ENCODE measurements at regions not wholly inside any gene's neighbourhood (a gene's known extent, or its start where the extent isn't known, plus 50 kb on each side); places are given as distances from the start of the nearest gene placed in this dataset.
"Not testable (repeated sequence)": the region's sequence is repeated elsewhere in the genome, so short reads cannot be mapped to it uniquely, and the experiment has no call there.

GRCh38 chr10:91091780-91092179 lies 128.7 kb upstream of the PCGF5 start:
- H3K18ac ChIP-seq (ENCODE audit: low read depth in 1 of 2, low read length in 2 of 2), result no peak overlapping the region
- H3K27me3 ChIP-seq (ENCODE audit: control insufficient read depth in 1 of 2, insufficient read depth in 1 of 2, low read length in 2 of 2), result no peaks in the 10 kb centered on the region
- no peak overlapping the region for H4K8ac ChIP-seq (ENCODE audit: low read length)
- no peak overlapping the region for H2BK5ac ChIP-seq (ENCODE audit: low read depth, low read length, poor library complexity, severe bottlenecking)
- no peak overlapping the region for H2BK12ac ChIP-seq (ENCODE audit: low read length in 2 of 2)
- no peak overlapping the region for H2AFZ ChIP-seq (ENCODE audit: low read depth, low read length)
- H3K23ac ChIP-seq (ENCODE audit: low read length in 2 of 2), result no peak overlapping the region
- 93% methylated on average over 2 of the region's 2 CpGs for WGBS
- no peak for DNase-seq
- peaks cover 7% of the 10 kb centered on the region for H3K9me3 ChIP-seq (ENCODE audit: control insufficient read depth, low read length)
- no peaks in the 10 kb centered on the region for H3K36me3 ChIP-seq (ENCODE audit: control insufficient read depth in 1 of 2, insufficient read depth in 2 of 2, low read depth in 1 of 2, low read length in 2 of 2)
- no peak overlapping the region for H3K27ac ChIP-seq (ENCODE audit: low read length, poor library complexity, severe bottlenecking)
- no peak overlapping the region for H3K9ac ChIP-seq (ENCODE audit: low read length)
- no peak overlapping the region for H3K4me3 ChIP-seq (ENCODE audit: insufficient read depth in 1 of 2, low read depth in 1 of 2, low read length in 2 of 2)
- no peak overlapping the region for H3K14ac ChIP-seq (ENCODE audit: low read length in 2 of 2)
- H2BK120ac ChIP-seq (ENCODE audit: low read depth, low read length), result no peak overlapping the region
- H3K4me1 ChIP-seq (ENCODE audit: control insufficient read depth, insufficient read depth, low read depth, low read length), result no peaks in the 10 kb centered on the region
- no peak overlapping the region for H3K4ac ChIP-seq (ENCODE audit: low read depth in 1 of 2, low read length in 2 of 2)
- H2AK5ac ChIP-seq (ENCODE audit: low read length, severe bottlenecking), result no peak overlapping the region
- H2BK15ac ChIP-seq (ENCODE audit: low read depth, poor library complexity, severe bottlenecking), result no peak overlapping the region
- H3K79me1 ChIP-seq (replicated peaks; ENCODE audit: low read length, poor library complexity, severe bottlenecking), result no peaks in the 10 kb centered on the region
- H3K4me2 ChIP-seq (ENCODE audit: low read length, poor library complexity, severe bottlenecking), result no peak overlapping the region
- no peak overlapping the region for H4K91ac ChIP-seq (ENCODE audit: low read length)

GRCh38 chr10:91096274-91096673 lies 124.2 kb upstream of the PCGF5 start:
- no peak overlapping the region for H4K91ac ChIP-seq (ENCODE audit: low read length)
- H2AK5ac ChIP-seq (ENCODE audit: low read length, severe bottlenecking), result no peak overlapping the region
- DNase-seq, result no peak
- no peak overlapping the region for H3K9ac ChIP-seq (ENCODE audit: low read length)
- no peak overlapping the region for H3K23ac ChIP-seq (ENCODE audit: low read length in 2 of 2)
- H3K18ac ChIP-seq (ENCODE audit: low read depth in 1 of 2, low read length in 2 of 2), result no peak overlapping the region
- 31% methylated on average over 1 of the region's 3 CpGs for WGBS
- H4K8ac ChIP-seq (ENCODE audit: low read length), result no peak overlapping the region
- no peak overlapping the region for H2BK120ac ChIP-seq (ENCODE audit: low read depth, low read length)
- H3K27ac ChIP-seq (ENCODE audit: low read length, poor library complexity, severe bottlenecking), result no peak overlapping the region
- H2BK15ac ChIP-seq (ENCODE audit: low read depth, poor library complexity, severe bottlenecking), result no peak overlapping the region
- H3K36me3 ChIP-seq (ENCODE audit: control insufficient read depth in 1 of 2, insufficient read depth in 2 of 2, low read depth in 1 of 2, low read length in 2 of 2), result no peaks in the 10 kb centered on the region
- H3K4ac ChIP-seq (ENCODE audit: low read depth in 1 of 2, low read length in 2 of 2), result no peak overlapping the region
- H3K4me1 ChIP-seq (ENCODE audit: control insufficient read depth, insufficient read depth, low read depth, low read length), result no peaks in the 10 kb centered on the region
- peaks cover 25% of the 10 kb centered on the region for H3K9me3 ChIP-seq (ENCODE audit: control insufficient read depth, low read length)
- H3K27me3 ChIP-seq (ENCODE audit: control insufficient read depth in 1 of 2, insufficient read depth in 1 of 2, low read length in 2 of 2), result no peaks in the 10 kb centered on the region
- no peak overlapping the region for H2BK5ac ChIP-seq (ENCODE audit: low read depth, low read length, poor library complexity, severe bottlenecking)
- H2BK12ac ChIP-seq (ENCODE audit: low read length in 2 of 2), result no peak overlapping the region
- no peak overlapping the region for H3K14ac ChIP-seq (ENCODE audit: low read length in 2 of 2)
- no peak overlapping the region for H3K4me3 ChIP-seq (ENCODE audit: insufficient read depth in 1 of 2, low read depth in 1 of 2, low read length in 2 of 2)
- H3K4me2 ChIP-seq (ENCODE audit: low read length, poor library complexity, severe bottlenecking), result no peak overlapping the region
- H3K79me1 ChIP-seq (replicated peaks; ENCODE audit: low read length, poor library complexity, severe bottlenecking), result no peaks in the 10 kb centered on the region
- no peak overlapping the region for H2AFZ ChIP-seq (ENCODE audit: low read depth, low read length)

GRCh38 chr10:91097313-91097712 lies 123.2 kb upstream of the PCGF5 start:
- Histone ChIP-seq H3K18ac (ENCODE audit: low read depth in 1 of 2, low read length in 2 of 2) (no peak overlapping the region), H3K23ac (ENCODE audit: low read length in 2 of 2) (no peak overlapping the region), H3K36me3 (ENCODE audit: control insufficient read depth in 1 of 2, insufficient read depth in 2 of 2, low read depth in 1 of 2, low read length in 2 of 2) (no peaks in the 10 kb centered on the region), H3K14ac (ENCODE audit: low read length in 2 of 2) (no peak overlapping the region), H2BK120ac (ENCODE audit: low read depth, low read length) (no peak overlapping the region), H2BK12ac (ENCODE audit: low read length in 2 of 2) (no peak overlapping the region), H4K8ac (ENCODE audit: low read length) (no peak overlapping the region), H3K27ac (ENCODE audit: low read length, poor library complexity, severe bottlenecking) (no peak overlapping the region), H2BK5ac (ENCODE audit: low read depth, low read length, poor library complexity, severe bottlenecking) (no peak overlapping the region), H3K4me3 (ENCODE audit: insufficient read depth in 1 of 2, low read depth in 1 of 2, low read length in 2 of 2) (no peak overlapping the region), H3K79me1 (replicated peaks; ENCODE audit: low read length, poor library complexity, severe bottlenecking) (no peaks in the 10 kb centered on the region), H3K27me3 (ENCODE audit: control insufficient read depth in 1 of 2, insufficient read depth in 1 of 2, low read length in 2 of 2) (peaks cover 0 to 3% of the 10 kb centered on the region in 2 experiments), H3K9ac (ENCODE audit: low read length) (no peak overlapping the region), H3K4ac (ENCODE audit: low read depth in 1 of 2, low read length in 2 of 2) (no peak overlapping the region), H3K4me2 (ENCODE audit: low read length, poor library complexity, severe bottlenecking) (no peak overlapping the region), H2BK15ac (ENCODE audit: low read depth, poor library complexity, severe bottlenecking) (no peak overlapping the region), H2AK5ac (ENCODE audit: low read length, severe bottlenecking) (no peak overlapping the region), H4K91ac (ENCODE audit: low read length) (no peak overlapping the region), H2AFZ (ENCODE audit: low read depth, low read length) (no peak overlapping the region), H3K4me1 (ENCODE audit: control insufficient read depth, insufficient read depth, low read depth, low read length) (no peaks in the 10 kb centered on the region), H3K9me3 (ENCODE audit: control insufficient read depth, low read length) (peaks cover 25% of the 10 kb centered on the region)
- no peak for DNase-seq

GRCh38 chr10:91098021-91098420 lies 122.4 kb upstream of the PCGF5 start:
- not testable (repeated sequence) for H3K4me2 ChIP-seq (ENCODE audit: low read length, poor library complexity, severe bottlenecking); H3K36me3 ChIP-seq (ENCODE audit: control insufficient read depth in 1 of 2, insufficient read depth in 2 of 2, low read depth in 1 of 2, low read length in 2 of 2); H2AK5ac ChIP-seq (ENCODE audit: low read length, severe bottlenecking); H2BK5ac ChIP-seq (ENCODE audit: low read depth, low read length, poor library complexity, severe bottlenecking); H3K4ac ChIP-seq (ENCODE audit: low read depth in 1 of 2, low read length in 2 of 2); H3K27ac ChIP-seq (ENCODE audit: low read length, poor library complexity, severe bottlenecking); H2BK15ac ChIP-seq (ENCODE audit: low read depth, poor library complexity, severe bottlenecking); H2AFZ ChIP-seq (ENCODE audit: low read depth, low read length); H3K27me3 ChIP-seq (ENCODE audit: control insufficient read depth in 1 of 2, insufficient read depth in 1 of 2, low read length in 2 of 2); H3K23ac ChIP-seq (ENCODE audit: low read length in 2 of 2); DNase-seq; H4K91ac ChIP-seq (ENCODE audit: low read length); H2BK120ac ChIP-seq (ENCODE audit: low read depth, low read length); H3K79me1 ChIP-seq (replicated peaks; ENCODE audit: low read length, poor library complexity, severe bottlenecking); H3K14ac ChIP-seq (ENCODE audit: low read length in 2 of 2); H3K4me3 ChIP-seq (ENCODE audit: insufficient read depth in 1 of 2, low read depth in 1 of 2, low read length in 2 of 2); H2BK12ac ChIP-seq (ENCODE audit: low read length in 2 of 2); H3K9ac ChIP-seq (ENCODE audit: low read length); H3K4me1 ChIP-seq (ENCODE audit: control insufficient read depth, insufficient read depth, low read depth, low read length); H3K18ac ChIP-seq (ENCODE audit: low read depth in 1 of 2, low read length in 2 of 2); H4K8ac ChIP-seq (ENCODE audit: low read length)
- 85% methylated on average over 1 of the region's 2 CpGs for WGBS
- H3K9me3 ChIP-seq (ENCODE audit: control insufficient read depth, low read length), result peaks cover 25% of the 10 kb centered on the region
